ENCODE measurements at regions not wholly inside any gene's neighbourhood (a gene's known extent, or its start where the extent isn't known, plus 50 kb on each side); places are given as distances from the start of the nearest gene placed in this dataset.

DNA sequence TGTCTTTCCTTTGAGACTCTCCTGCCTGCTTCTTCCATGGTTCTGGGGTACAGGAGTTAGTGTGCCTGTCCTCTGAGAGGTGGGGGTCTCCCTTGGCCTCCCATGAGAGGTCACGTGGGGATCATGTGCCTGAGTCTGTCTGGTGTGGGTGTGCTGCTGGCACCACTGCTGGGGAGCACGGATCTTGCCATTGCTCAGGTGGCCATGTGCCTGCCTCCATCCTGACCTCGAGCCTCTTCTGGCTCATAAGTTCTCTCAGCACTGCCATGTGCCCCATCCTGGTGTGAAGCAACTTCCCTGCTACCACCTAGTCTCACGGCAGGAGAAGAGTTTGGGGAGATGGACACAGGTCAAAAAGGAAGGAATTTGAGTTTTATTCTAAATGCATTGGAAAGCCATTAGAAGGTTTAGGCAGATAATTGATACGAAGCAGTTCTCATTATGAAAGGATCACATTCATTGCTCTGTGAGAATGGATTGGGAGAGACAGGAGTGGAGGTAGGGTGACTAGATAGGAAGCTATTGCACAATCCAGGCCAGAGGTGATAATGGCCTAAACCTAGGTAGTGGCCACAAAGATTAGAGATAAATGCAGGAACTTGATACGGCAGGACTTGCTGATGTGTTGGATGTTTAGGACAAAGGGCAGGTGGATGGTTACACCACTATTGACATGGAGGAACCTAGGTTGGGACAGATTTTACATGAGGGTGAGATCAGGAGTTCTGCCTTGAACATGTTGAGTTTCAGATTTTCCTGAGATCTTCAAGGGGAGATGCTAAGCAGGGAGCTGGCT is 173.0 kb upstream of the RORA start:
- TF ChIP-seq, protein P1, sequence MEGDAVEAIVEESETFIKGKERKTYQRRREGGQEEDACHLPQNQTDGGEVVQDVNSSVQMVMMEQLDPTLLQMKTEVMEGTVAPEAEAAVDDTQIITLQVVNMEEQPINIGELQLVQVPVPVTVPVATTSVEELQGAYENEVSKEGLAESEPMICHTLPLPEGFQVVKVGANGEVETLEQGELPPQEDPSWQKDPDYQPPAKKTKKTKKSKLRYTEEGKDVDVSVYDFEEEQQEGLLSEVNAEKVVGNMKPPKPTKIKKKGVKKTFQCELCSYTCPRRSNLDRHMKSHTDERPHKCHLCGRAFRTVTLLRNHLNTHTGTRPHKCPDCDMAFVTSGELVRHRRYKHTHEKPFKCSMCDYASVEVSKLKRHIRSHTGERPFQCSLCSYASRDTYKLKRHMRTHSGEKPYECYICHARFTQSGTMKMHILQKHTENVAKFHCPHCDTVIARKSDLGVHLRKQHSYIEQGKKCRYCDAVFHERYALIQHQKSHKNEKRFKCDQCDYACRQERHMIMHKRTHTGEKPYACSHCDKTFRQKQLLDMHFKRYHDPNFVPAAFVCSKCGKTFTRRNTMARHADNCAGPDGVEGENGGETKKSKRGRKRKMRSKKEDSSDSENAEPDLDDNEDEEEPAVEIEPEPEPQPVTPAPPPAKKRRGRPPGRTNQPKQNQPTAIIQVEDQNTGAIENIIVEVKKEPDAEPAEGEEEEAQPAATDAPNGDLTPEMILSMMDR (IDR thresholded peaks at IDR 0.05; ENCODE audit: control extremely low read depth, extremely low read depth): no peak
- ATAC-seq (ENCODE audit: insufficient read depth, low FRiP score) (no peak), DNase-seq (no peak)
- Histone ChIP-seq H3K9ac (ENCODE audit: insufficient read depth in 1 of 2, low read length in 2 of 2) (no peak overlapping the region), H3K4me3 (no peak overlapping the region), H3K27me3 (ENCODE audit: control insufficient read depth in 3 of 3, insufficient read depth in 3 of 3, low read length in 2 of 3) (no peaks in the 10 kb centered on the region), H3K27ac (ENCODE audit: low read depth in 1 of 2, low read length in 1 of 2) (no peak overlapping the region), H3K9me3 (ENCODE audit: control insufficient read depth in 4 of 4, insufficient read depth in 3 of 4, low read length in 3 of 4) (no peaks in the 10 kb centered on the region), H3K4me1 (ENCODE audit: control insufficient read depth in 5 of 5, insufficient read depth in 5 of 5, low read length in 5 of 5) (no peaks in the 10 kb centered on the region), H3K36me3 (ENCODE audit: control insufficient read depth in 4 of 4, insufficient read depth in 4 of 4, low read length in 4 of 4) (no peaks in the 10 kb centered on the region)
- WGBS, 2 donors: 79 to 86% methylated on average over 6 of the region's 6 CpGs

DNA sequence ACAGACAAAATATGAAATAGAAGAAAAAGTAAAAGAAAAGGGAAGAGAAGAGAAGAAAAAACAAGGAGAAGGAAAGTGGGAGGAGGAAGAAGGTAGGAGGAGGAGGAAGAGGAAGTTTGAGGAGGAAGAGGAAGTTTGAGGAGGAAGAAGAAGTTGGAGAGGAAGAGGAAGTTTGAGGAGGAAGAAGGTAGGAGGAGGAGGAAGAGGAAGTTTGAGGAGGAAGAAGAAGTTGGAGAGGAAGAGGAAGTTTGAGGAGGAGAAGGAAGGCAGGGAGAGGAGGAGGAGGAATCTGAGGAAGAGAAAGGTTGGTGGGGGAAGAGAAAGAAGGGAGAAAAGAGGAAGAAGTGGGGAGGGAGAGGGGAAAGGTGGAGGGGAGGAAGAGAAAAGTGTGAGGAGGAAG is 169.2 kb upstream of the RORA start:
- no peak overlapping the region for H3K9ac ChIP-seq (ENCODE audit: insufficient read depth in 1 of 2, low read length in 2 of 2)
- no peak for DNase-seq
- H3K27me3 ChIP-seq (ENCODE audit: control insufficient read depth in 3 of 3, insufficient read depth in 3 of 3, low read length in 2 of 3): no peaks in the 10 kb centered on the region
- H3K4me1 ChIP-seq (ENCODE audit: control insufficient read depth in 5 of 5, insufficient read depth in 5 of 5, low read length in 5 of 5): peaks cover 0 to 7% (median 2%) of the 10 kb centered on the region in 5 donors
- no peaks in the 10 kb centered on the region for H3K36me3 ChIP-seq (ENCODE audit: control insufficient read depth in 4 of 4, insufficient read depth in 4 of 4, low read length in 4 of 4)
- ATAC-seq (ENCODE audit: insufficient read depth, low FRiP score): no peak
- TF ChIP-seq, protein P1 (IDR thresholded peaks at IDR 0.05; ENCODE audit: control extremely low read depth, extremely low read depth): no peak
- H3K9me3 ChIP-seq (ENCODE audit: control insufficient read depth in 4 of 4, insufficient read depth in 3 of 4, low read length in 3 of 4): no peaks in the 10 kb centered on the region
- H3K4me3 ChIP-seq: no peak overlapping the region
- no peak overlapping the region for H3K27ac ChIP-seq (ENCODE audit: low read depth in 1 of 2, low read length in 1 of 2)

DNA sequence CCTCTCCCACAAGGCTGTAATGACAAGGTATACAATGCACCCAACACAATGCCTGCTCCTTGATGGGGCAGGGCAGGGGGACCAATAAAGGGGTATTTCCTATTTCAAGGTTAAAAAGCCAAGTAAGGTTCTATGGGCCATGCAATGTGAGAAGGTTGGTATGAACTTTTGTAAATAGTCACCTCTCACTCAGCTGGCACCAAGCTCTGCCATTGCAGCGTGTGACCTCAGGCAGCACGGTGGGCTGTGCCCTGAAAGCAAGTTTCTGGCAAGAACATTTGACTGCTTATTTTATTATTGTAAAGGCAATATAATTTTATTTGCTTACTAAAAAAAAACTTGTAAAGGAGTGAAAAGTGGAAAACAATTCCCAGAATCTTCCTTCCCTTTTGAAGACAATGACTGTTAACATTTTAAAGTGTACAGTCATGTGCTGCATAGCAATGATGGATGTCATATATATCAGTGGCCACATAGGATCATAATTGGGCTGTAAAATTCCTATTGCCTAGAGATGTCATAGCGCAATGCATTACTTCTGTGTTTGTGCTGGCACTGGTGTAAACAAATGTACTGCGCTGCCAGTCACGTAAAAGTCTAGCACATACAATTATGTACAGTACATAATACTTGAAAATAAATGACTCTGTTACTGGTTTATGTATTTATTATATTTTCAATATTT is 167.3 kb upstream of the RORA start:
- peaks cover 0 to 16% (median 2%) of the 10 kb centered on the region in 5 donors for H3K4me1 ChIP-seq (ENCODE audit: control insufficient read depth in 5 of 5, insufficient read depth in 5 of 5, low read length in 5 of 5)
- no peak overlapping the region for H3K9ac ChIP-seq (ENCODE audit: insufficient read depth in 1 of 2, low read length in 2 of 2)
- no peaks in the 10 kb centered on the region for H3K36me3 ChIP-seq (ENCODE audit: control insufficient read depth in 4 of 4, insufficient read depth in 4 of 4, low read length in 4 of 4)
- no peak overlapping the region for H3K4me3 ChIP-seq
- no peaks in the 10 kb centered on the region for H3K27me3 ChIP-seq (ENCODE audit: control insufficient read depth in 3 of 3, insufficient read depth in 3 of 3, low read length in 2 of 3)
- no peak for DNase-seq
- H3K9me3 ChIP-seq (ENCODE audit: control insufficient read depth in 4 of 4, insufficient read depth in 3 of 4, low read length in 3 of 4): no peaks in the 10 kb centered on the region
- 92 to 93% methylated on average over 5 of the region's 5 CpGs for WGBS, 2 donors
- no peak overlapping the region for H3K27ac ChIP-seq (ENCODE audit: low read depth in 1 of 2, low read length in 1 of 2)
- TF ChIP-seq, protein P1 (IDR thresholded peaks at IDR 0.05; ENCODE audit: control extremely low read depth, extremely low read depth): no peak
- no peak for ATAC-seq (ENCODE audit: insufficient read depth, low FRiP score)

All from lung (tissue), 11 donors.